WTC11 (cell line): ENCODE measurements at regions not wholly inside any gene's neighbourhood (a gene's known extent, or its start where the extent isn't known, plus 50 kb on each side); places are given as distances from the start of the nearest gene placed in this dataset.

Experiments
- ATAC-seq: fragments of 200-7000 bp; cut with Tn5 transposase; 2 replicates; pipeline ENCODE4 v1.10.0; 2021; ENCODE audit warnings: mild to moderate bottlenecking, moderate library complexity
- CTCF ChIA-PET: fragments of 300-600 bp; sonication (Branson Sonifier 250); formaldehyde crosslinking; loops from one replicate; lab custom pipeline; 2021; ENCODE audit warnings: antibody characterized with exemption; lab: Charles Lee
- POLR2A ChIA-PET: fragments of 350-600 bp; sonication (Branson Sonifier 250); formaldehyde crosslinking; loops from one replicate; lab custom pipeline; 2021; ENCODE audit warnings: antibody characterized with exemption; lab: Charles Lee
- DNase-seq: peaks from one replicate; pipeline ENCODE4 v3.0.0; 2021; ENCODE audit warnings: low spot score
- H3K27ac Mint-ChIP-seq: 2 replicates; pipeline ENCODE4 v1.8.0; 2021; ENCODE audit warnings: mixed read lengths
- H3K27me3 Mint-ChIP-seq: 2 replicates; pipeline ENCODE4 v1.8.0; 2021; ENCODE audit warnings: low read depth, mild to moderate bottlenecking, moderate library complexity, mixed read lengths
- H3K36me3 Mint-ChIP-seq: 2 replicates; pipeline ENCODE4 v1.8.0; 2021; ENCODE audit warnings: mixed read lengths
- H3K4me1 Mint-ChIP-seq: 2 replicates; pipeline ENCODE4 v1.8.0; 2022; ENCODE audit warnings: mixed read lengths
- H3K4me3 Mint-ChIP-seq: 2 replicates; pipeline ENCODE4 v1.8.0; 2021; ENCODE audit warnings: mild to moderate bottlenecking, moderate library complexity, mixed read lengths
- H3K9me3 Mint-ChIP-seq: 2 replicates; pipeline ENCODE4 v1.8.0; 2021; ENCODE audit warnings: mixed read lengths
- MYBL2 ChIP-seq: sonication (generic); formaldehyde crosslinking; IDR thresholded peaks from 2 replicates; pipeline ENCODE4 v1.8.1; 2023; ENCODE audit warnings: mild to moderate bottlenecking, moderate library complexity, missing genetic modification reagents
- SMAD4 ChIP-seq: sonication (generic); formaldehyde crosslinking; IDR thresholded peaks from 2 replicates; pipeline ENCODE4 v1.8.0; 2022; ENCODE audit warnings: mild to moderate bottlenecking, missing genetic modification reagents
- TF ChIP-seq, protein P1 (sequence below): sonication (generic); formaldehyde crosslinking; conservative IDR thresholded peaks from 2 replicates; pipeline ENCODE4 v1.8.1; 2023; ENCODE audit warnings: mild to moderate bottlenecking, low read depth, missing genetic modification reagents, moderate library complexity
- TF ChIP-seq, protein P2 (sequence below): sonication (generic); formaldehyde crosslinking; IDR thresholded peaks from 2 replicates; pipeline ENCODE4 v1.8.1; 2023; ENCODE audit warnings: mild to moderate bottlenecking, missing genetic modification reagents, borderline replicate concordance
- TF ChIP-seq, protein P3 (sequence below): sonication (generic); formaldehyde crosslinking; IDR thresholded peaks from 2 replicates; pipeline ENCODE4 v1.8.1; 2023; ENCODE audit warnings: mild to moderate bottlenecking, missing genetic modification reagents
- TF ChIP-seq, protein P4 (sequence below): sonication (generic); formaldehyde crosslinking; IDR thresholded peaks from 2 replicates; pipeline ENCODE4 v1.8.0; 2022; ENCODE audit warnings: mild to moderate bottlenecking, missing genetic modification reagents
- TF ChIP-seq, protein P5 (sequence below): sonication (generic); formaldehyde crosslinking; IDR thresholded peaks from 2 replicates; pipeline ENCODE4 v1.8.1; 2022; ENCODE audit warnings: missing genetic modification reagents, borderline replicate concordance
- TF ChIP-seq, protein P6 (sequence below): sonication (generic); formaldehyde crosslinking; IDR thresholded peaks from 2 replicates; pipeline ENCODE4 v1.8.1; 2022; ENCODE audit warnings: mild to moderate bottlenecking, missing genetic modification reagents, moderate library complexity, borderline replicate concordance
- TF ChIP-seq, protein P7 (sequence below): sonication (generic); formaldehyde crosslinking; IDR thresholded peaks from 2 replicates; pipeline ENCODE4 v1.8.0; 2022; ENCODE audit warnings: missing genetic modification reagents
- TF ChIP-seq, protein P8 (sequence below): sonication (generic); formaldehyde crosslinking; IDR thresholded peaks from 2 replicates; pipeline ENCODE4 v1.8.1; 2023; ENCODE audit warnings: mild to moderate bottlenecking, missing genetic modification reagents
- TF ChIP-seq, protein P9 (sequence below): sonication (generic); formaldehyde crosslinking; IDR thresholded peaks from 2 replicates; pipeline ENCODE4 v1.8.1; 2022; ENCODE audit warnings: mild to moderate bottlenecking, moderate library complexity, missing genetic modification reagents

DNA sequence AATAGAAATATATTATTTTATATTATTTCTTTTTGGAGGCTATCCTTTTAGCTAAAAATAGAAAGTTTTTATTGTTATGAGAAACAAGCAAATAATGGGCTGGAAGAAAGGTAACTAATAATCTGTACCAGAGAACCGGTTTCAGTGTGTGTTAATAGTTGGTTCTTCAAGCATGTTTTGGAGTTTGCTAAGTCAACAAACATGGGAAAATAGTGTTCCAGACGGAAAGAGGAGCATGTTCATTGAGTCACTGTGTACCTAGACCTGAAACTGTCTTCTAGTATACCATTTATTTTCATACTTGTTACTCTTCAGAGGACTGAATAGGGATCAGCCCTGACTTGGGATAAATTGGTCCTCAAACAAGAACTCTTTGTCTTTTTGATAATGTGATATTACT lies 134.5 kb upstream of the CWC22 start (continued):
- TF ChIP-seq, protein P1, sequence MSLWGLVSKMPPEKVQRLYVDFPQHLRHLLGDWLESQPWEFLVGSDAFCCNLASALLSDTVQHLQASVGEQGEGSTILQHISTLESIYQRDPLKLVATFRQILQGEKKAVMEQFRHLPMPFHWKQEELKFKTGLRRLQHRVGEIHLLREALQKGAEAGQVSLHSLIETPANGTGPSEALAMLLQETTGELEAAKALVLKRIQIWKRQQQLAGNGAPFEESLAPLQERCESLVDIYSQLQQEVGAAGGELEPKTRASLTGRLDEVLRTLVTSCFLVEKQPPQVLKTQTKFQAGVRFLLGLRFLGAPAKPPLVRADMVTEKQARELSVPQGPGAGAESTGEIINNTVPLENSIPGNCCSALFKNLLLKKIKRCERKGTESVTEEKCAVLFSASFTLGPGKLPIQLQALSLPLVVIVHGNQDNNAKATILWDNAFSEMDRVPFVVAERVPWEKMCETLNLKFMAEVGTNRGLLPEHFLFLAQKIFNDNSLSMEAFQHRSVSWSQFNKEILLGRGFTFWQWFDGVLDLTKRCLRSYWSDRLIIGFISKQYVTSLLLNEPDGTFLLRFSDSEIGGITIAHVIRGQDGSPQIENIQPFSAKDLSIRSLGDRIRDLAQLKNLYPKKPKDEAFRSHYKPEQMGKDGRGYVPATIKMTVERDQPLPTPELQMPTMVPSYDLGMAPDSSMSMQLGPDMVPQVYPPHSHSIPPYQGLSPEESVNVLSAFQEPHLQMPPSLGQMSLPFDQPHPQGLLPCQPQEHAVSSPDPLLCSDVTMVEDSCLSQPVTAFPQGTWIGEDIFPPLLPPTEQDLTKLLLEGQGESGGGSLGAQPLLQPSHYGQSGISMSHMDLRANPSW (CRISPR knock-in tag): no peak
- TF ChIP-seq, protein P2, sequence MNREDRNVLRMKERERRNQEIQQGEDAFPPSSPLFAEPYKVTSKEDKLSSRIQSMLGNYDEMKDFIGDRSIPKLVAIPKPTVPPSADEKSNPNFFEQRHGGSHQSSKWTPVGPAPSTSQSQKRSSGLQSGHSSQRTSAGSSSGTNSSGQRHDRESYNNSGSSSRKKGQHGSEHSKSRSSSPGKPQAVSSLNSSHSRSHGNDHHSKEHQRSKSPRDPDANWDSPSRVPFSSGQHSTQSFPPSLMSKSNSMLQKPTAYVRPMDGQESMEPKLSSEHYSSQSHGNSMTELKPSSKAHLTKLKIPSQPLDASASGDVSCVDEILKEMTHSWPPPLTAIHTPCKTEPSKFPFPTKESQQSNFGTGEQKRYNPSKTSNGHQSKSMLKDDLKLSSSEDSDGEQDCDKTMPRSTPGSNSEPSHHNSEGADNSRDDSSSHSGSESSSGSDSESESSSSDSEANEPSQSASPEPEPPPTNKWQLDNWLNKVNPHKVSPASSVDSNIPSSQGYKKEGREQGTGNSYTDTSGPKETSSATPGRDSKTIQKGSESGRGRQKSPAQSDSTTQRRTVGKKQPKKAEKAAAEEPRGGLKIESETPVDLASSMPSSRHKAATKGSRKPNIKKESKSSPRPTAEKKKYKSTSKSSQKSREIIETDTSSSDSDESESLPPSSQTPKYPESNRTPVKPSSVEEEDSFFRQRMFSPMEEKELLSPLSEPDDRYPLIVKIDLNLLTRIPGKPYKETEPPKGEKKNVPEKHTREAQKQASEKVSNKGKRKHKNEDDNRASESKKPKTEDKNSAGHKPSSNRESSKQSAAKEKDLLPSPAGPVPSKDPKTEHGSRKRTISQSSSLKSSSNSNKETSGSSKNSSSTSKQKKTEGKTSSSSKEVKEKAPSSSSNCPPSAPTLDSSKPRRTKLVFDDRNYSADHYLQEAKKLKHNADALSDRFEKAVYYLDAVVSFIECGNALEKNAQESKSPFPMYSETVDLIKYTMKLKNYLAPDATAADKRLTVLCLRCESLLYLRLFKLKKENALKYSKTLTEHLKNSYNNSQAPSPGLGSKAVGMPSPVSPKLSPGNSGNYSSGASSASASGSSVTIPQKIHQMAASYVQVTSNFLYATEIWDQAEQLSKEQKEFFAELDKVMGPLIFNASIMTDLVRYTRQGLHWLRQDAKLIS (CRISPR knock-in tag): no peak
- TF ChIP-seq, protein P3, sequence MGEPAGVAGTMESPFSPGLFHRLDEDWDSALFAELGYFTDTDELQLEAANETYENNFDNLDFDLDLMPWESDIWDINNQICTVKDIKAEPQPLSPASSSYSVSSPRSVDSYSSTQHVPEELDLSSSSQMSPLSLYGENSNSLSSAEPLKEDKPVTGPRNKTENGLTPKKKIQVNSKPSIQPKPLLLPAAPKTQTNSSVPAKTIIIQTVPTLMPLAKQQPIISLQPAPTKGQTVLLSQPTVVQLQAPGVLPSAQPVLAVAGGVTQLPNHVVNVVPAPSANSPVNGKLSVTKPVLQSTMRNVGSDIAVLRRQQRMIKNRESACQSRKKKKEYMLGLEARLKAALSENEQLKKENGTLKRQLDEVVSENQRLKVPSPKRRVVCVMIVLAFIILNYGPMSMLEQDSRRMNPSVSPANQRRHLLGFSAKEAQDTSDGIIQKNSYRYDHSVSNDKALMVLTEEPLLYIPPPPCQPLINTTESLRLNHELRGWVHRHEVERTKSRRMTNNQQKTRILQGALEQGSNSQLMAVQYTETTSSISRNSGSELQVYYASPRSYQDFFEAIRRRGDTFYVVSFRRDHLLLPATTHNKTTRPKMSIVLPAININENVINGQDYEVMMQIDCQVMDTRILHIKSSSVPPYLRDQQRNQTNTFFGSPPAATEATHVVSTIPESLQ (CRISPR knock-in tag): no peak
- TF ChIP-seq, protein P4, sequence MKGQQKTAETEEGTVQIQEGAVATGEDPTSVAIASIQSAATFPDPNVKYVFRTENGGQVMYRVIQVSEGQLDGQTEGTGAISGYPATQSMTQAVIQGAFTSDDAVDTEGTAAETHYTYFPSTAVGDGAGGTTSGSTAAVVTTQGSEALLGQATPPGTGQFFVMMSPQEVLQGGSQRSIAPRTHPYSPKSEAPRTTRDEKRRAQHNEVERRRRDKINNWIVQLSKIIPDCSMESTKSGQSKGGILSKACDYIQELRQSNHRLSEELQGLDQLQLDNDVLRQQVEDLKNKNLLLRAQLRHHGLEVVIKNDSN (CRISPR knock-in tag): no peak
- no peak for TF ChIP-seq SMAD4 (CRISPR knock-in tag)
- TF ChIP-seq, protein P5, sequence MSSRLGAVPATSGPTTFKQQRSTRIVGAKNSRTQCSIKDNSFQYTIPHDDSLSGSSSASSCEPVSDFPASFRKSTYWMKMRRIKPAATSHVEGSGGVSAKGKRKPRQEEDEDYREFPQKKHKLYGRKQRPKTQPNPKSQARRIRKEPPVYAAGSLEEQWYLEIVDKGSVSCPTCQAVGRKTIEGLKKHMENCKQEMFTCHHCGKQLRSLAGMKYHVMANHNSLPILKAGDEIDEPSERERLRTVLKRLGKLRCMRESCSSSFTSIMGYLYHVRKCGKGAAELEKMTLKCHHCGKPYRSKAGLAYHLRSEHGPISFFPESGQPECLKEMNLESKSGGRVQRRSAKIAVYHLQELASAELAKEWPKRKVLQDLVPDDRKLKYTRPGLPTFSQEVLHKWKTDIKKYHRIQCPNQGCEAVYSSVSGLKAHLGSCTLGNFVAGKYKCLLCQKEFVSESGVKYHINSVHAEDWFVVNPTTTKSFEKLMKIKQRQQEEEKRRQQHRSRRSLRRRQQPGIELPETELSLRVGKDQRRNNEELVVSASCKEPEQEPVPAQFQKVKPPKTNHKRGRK (CRISPR knock-in tag): no peak

DNA sequence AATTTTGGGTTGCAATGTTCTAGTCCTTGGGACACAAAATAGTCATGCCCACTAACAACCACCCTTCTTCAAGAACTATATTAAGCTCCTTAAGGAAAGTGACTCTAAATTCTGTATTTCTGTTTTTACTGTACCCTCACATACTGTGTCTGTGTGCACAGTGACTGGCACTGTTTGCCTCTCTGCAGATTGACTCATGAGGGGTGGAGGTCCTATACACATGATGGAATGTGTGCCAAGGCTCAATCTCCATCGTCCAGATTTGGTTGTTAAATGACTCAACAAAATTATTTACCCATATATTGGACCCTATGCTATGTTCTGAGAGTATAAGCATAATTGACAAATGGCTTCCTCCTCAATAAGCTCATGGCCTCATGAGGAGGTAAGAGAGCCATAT lies 126.6 kb upstream of the CWC22 start:
- H3K36me3 Mint-ChIP-seq: no peaks in the 10 kb centered on the region
- ATAC-seq (no peak), DNase-seq (no peak)
- H3K4me3 Mint-ChIP-seq: no peak overlapping the region
- H3K9me3 Mint-ChIP-seq: peaks cover 6% of the 10 kb centered on the region; the same call in 1 of the 2 replicates
- POLR2A ChIA-PET: no interaction called here
- no peak overlapping the region for H3K27ac Mint-ChIP-seq
- H3K27me3 Mint-ChIP-seq: no peaks in the 10 kb centered on the region; the same call in 1 of the 2 replicates
- H3K4me1 Mint-ChIP-seq: peaks cover 20% of the 10 kb centered on the region
- CTCF ChIA-PET: no interaction called here
- TF ChIP-seq, protein P6, sequence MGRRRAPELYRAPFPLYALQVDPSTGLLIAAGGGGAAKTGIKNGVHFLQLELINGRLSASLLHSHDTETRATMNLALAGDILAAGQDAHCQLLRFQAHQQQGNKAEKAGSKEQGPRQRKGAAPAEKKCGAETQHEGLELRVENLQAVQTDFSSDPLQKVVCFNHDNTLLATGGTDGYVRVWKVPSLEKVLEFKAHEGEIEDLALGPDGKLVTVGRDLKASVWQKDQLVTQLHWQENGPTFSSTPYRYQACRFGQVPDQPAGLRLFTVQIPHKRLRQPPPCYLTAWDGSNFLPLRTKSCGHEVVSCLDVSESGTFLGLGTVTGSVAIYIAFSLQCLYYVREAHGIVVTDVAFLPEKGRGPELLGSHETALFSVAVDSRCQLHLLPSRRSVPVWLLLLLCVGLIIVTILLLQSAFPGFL (CRISPR knock-in tag): no peak
- TF ChIP-seq, protein P2 (CRISPR knock-in tag): no peak
- TF ChIP-seq, protein P7, sequence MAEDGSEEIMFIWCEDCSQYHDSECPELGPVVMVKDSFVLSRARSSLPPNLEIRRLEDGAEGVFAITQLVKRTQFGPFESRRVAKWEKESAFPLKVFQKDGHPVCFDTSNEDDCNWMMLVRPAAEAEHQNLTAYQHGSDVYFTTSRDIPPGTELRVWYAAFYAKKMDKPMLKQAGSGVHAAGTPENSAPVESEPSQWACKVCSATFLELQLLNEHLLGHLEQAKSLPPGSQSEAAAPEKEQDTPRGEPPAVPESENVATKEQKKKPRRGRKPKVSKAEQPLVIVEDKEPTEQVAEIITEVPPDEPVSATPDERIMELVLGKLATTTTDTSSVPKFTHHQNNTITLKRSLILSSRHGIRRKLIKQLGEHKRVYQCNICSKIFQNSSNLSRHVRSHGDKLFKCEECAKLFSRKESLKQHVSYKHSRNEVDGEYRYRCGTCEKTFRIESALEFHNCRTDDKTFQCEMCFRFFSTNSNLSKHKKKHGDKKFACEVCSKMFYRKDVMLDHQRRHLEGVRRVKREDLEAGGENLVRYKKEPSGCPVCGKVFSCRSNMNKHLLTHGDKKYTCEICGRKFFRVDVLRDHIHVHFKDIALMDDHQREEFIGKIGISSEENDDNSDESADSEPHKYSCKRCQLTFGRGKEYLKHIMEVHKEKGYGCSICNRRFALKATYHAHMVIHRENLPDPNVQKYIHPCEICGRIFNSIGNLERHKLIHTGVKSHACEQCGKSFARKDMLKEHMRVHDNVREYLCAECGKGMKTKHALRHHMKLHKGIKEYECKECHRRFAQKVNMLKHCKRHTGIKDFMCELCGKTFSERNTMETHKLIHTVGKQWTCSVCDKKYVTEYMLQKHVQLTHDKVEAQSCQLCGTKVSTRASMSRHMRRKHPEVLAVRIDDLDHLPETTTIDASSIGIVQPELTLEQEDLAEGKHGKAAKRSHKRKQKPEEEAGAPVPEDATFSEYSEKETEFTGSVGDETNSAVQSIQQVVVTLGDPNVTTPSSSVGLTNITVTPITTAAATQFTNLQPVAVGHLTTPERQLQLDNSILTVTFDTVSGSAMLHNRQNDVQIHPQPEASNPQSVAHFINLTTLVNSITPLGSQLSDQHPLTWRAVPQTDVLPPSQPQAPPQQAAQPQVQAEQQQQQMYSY: no peak
- TF ChIP-seq, protein P8, sequence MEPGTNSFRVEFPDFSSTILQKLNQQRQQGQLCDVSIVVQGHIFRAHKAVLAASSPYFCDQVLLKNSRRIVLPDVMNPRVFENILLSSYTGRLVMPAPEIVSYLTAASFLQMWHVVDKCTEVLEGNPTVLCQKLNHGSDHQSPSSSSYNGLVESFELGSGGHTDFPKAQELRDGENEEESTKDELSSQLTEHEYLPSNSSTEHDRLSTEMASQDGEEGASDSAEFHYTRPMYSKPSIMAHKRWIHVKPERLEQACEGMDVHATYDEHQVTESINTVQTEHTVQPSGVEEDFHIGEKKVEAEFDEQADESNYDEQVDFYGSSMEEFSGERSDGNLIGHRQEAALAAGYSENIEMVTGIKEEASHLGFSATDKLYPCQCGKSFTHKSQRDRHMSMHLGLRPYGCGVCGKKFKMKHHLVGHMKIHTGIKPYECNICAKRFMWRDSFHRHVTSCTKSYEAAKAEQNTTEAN (CRISPR knock-in tag): no peak
- TF ChIP-seq, protein P9, sequence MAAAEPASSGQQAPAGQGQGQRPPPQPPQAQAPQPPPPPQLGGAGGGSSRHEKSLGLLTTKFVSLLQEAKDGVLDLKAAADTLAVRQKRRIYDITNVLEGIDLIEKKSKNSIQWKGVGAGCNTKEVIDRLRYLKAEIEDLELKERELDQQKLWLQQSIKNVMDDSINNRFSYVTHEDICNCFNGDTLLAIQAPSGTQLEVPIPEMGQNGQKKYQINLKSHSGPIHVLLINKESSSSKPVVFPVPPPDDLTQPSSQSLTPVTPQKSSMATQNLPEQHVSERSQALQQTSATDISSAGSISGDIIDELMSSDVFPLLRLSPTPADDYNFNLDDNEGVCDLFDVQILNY (CRISPR knock-in tag): no peak
- no peak for TF ChIP-seq MYBL2
